Thyroid gland (tissue), 4 donors: ENCODE measurements at regions not wholly inside any gene's neighbourhood (a gene's known extent, or its start where the extent isn't known, plus 50 kb on each side); places are given as distances from the start of the nearest gene placed in this dataset.

Experiments
- CTCF ChIP-seq, 6 experiments: fragments of 200-600 bp in 3 of 6; fragments of 450-650 bp in 3 of 6; sonication (generic) in 3 of 6; IDR thresholded peaks; one replicate each; pipeline ENCODE4 v1.5.1; 2016 to 2019; ENCODE audit warnings: antibody characterized with exemption in 6 of 6, mild to moderate bottlenecking in 2 of 6, inconsistent platforms in 1 of 6, moderate library complexity in 1 of 6
- POLR2A ChIP-seq, 2 donors: fragments of 450-650 bp; IDR thresholded peaks; one replicate each; pipeline ENCODE4 v1.6.1; 2017; ENCODE audit warnings: antibody characterized with exemption in 2 of 2, mild to moderate bottlenecking in 2 of 2, moderate library complexity in 1 of 2

- no peak for TF ChIP-seq CTCF (IDR thresholded peaks at IDR 0.05)
- TF ChIP-seq POLR2A (IDR thresholded peaks at IDR 0.05): no peak
Measured at GRCh38 chr7:49264530-49264929, 340.2 kb downstream of the CDC14C start.
